H1 (cell line): ENCODE measurements at regions not wholly inside any gene's neighbourhood (a gene's known extent, or its start where the extent isn't known, plus 50 kb on each side); places are given as distances from the start of the nearest gene placed in this dataset.

Experiments used
- BRCA1 ChIP-seq: IDR thresholded peaks from 2 replicates; pipeline ENCODE4 v1.6.1; 2012; ENCODE audit warnings: low read depth, low read length, improper control_type of control experiment
- CHD7 ChIP-seq: fragments of 300-600 bp; sonication (generic); IDR thresholded peaks from 2 replicates; pipeline ENCODE4 v1.7.1; 2012; ENCODE audit warnings: low read length, moderate library complexity, mild to moderate bottlenecking, inconsistent platforms; ENCODE audit not compliant: insufficient replicate concordance
- HDAC2 ChIP-seq, 2 experiments: fragments of 300-600 bp in 1 of 2; sonication (generic) in 1 of 2; IDR thresholded peaks; 2 replicates each; pipeline ENCODE4 v1.6.1; 2011 to 2012; ENCODE audit warnings: low read depth in 2 of 2, low read length in 2 of 2, mild to moderate bottlenecking in 2 of 2, moderate library complexity in 2 of 2, borderline replicate concordance in 1 of 2, inconsistent platforms in 1 of 2
- KDM5A ChIP-seq: fragments of 200-600 bp; IDR thresholded peaks from 2 replicates; pipeline ENCODE4 v1.7.1; 2012; ENCODE audit warnings: mild to moderate bottlenecking, low read length, inconsistent platforms, mixed read lengths
- RNF2 ChIP-seq: fragments of 200-900, 300-1000 bp; sonication (generic); IDR thresholded peaks from 2 replicates; pipeline ENCODE4 v1.7.1; 2016; ENCODE audit warnings: borderline replicate concordance, low read depth, mild to moderate bottlenecking, antibody characterized with exemption, low read length; ENCODE audit not compliant: poor library complexity, severe bottlenecking; ENCODE audit errors: missing control alignments
- TAF1 ChIP-seq: IDR thresholded peaks from 2 replicates; pipeline ENCODE4 v1.6.1; 2011; ENCODE audit warnings: mild to moderate bottlenecking, low read depth, low read length

- no peak for TF ChIP-seq CHD7
- no peak for TF ChIP-seq TAF1
- TF ChIP-seq KDM5A: no peak
- no peak for TF ChIP-seq HDAC2 (IDR thresholded peaks at IDR 0.05; ENCODE audit: borderline replicate concordance in 1 of 2, low read depth in 2 of 2, low read length in 2 of 2)
- TF ChIP-seq RNF2: no peak
- no peak for TF ChIP-seq BRCA1
Observed at GRCh38 chr2:22855761-22856184, 529.2 kb upstream of the KLHL29 start (continued).
